Testis (tissue), 2 donors: ENCODE measurements at regions not wholly inside any gene's neighbourhood (a gene's known extent, or its start where the extent isn't known, plus 50 kb on each side); places are given as distances from the start of the nearest gene placed in this dataset.

Experiments
- POLR2A ChIP-seq: fragments of 450-650 bp; IDR thresholded peaks from one replicate; pipeline ENCODE4 v1.6.1; 2017; ENCODE audit warnings: antibody characterized with exemption, mild to moderate bottlenecking, moderate library complexity
- TF ChIP-seq, protein P1 (sequence below), 3 experiments: fragments of 450-650 bp in 2 of 3; fragments of 200-600 bp in 1 of 3; sonication (generic) in 1 of 3; IDR thresholded peaks; one replicate each; pipeline ENCODE4 v1.5.1; 2016 to 2019; ENCODE audit warnings: antibody characterized with exemption in 3 of 3, mild to moderate bottlenecking in 2 of 3, moderate library complexity in 1 of 3

DNA sequence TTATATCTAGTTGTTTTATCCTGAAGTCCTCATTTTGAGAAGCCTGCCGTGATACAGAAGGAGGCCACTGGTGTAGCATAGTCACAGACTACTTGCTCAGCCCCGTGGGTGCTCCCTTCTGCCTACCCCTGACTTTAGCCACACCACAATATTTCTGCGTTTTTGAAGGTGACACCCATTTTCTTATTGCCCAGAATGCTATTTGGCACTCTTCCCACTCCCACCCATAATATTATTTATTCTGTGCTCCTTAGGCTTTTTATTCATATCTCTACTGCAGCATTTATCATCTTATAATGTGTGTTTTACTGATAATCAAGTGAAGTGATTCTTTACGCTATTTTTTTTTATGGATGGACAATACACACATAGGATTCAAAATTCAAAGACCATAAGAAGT, 107.3 kb downstream of the OR2B2 start:
- TF ChIP-seq, protein P1, sequence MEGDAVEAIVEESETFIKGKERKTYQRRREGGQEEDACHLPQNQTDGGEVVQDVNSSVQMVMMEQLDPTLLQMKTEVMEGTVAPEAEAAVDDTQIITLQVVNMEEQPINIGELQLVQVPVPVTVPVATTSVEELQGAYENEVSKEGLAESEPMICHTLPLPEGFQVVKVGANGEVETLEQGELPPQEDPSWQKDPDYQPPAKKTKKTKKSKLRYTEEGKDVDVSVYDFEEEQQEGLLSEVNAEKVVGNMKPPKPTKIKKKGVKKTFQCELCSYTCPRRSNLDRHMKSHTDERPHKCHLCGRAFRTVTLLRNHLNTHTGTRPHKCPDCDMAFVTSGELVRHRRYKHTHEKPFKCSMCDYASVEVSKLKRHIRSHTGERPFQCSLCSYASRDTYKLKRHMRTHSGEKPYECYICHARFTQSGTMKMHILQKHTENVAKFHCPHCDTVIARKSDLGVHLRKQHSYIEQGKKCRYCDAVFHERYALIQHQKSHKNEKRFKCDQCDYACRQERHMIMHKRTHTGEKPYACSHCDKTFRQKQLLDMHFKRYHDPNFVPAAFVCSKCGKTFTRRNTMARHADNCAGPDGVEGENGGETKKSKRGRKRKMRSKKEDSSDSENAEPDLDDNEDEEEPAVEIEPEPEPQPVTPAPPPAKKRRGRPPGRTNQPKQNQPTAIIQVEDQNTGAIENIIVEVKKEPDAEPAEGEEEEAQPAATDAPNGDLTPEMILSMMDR (IDR thresholded peaks at IDR 0.05), result no peak
- no peak for TF ChIP-seq POLR2A
